GM18508 (cell line): ENCODE measurements at regions not wholly inside any gene's neighbourhood (a gene's known extent, or its start where the extent isn't known, plus 50 kb on each side); places are given as distances from the start of the nearest gene placed in this dataset.
A peak's percentile ranks its signal among the peaks of the same experiment; 100 is the strongest.

ENCODE experiments used
- ATAC-seq: cut with Tn5 transposase; IDR thresholded peaks from one replicate; pipeline ENCODE4 v1.9.1; 2021; ENCODE audit warnings: moderate number of reproducible peaks; ENCODE audit not compliant: insufficient read depth, unreplicated experiment

- no peak for ATAC-seq
These were observed 289.2 kb upstream of the PTGER4 start for GRCh38 chr5:40390281-40391149.

- no peak for ATAC-seq
These were observed 290.1 kb upstream of the PTGER4 start for GRCh38 chr5:40389591-40389990.

- peak; percentile 85 for ATAC-seq
These were observed 293.4 kb upstream of the PTGER4 start for GRCh38 chr5:40386289-40386688.

- ATAC-seq: no peak
These were observed 294.2 kb upstream of the PTGER4 start for GRCh38 chr5:40385544-40385943.

- no peak for ATAC-seq
These were observed 294.8 kb upstream of the PTGER4 start for GRCh38 chr5:40384782-40385390.

- peak; percentile 34 for ATAC-seq
These were observed 295.7 kb upstream of the PTGER4 start for GRCh38 chr5:40383749-40384651.

GRCh38 chr5:40381676-40382363 is 297.9 kb upstream of the PTGER4 start:
- ATAC-seq: no peak

- ATAC-seq: no peak
These were observed 298.7 kb upstream of the PTGER4 start for GRCh38 chr5:40381016-40381415.

- ATAC-seq: peak; percentile 31
These were observed 301.1 kb upstream of the PTGER4 start for GRCh38 chr5:40378396-40379177.

GRCh38 chr5:40376566-40376965 is 303.1 kb upstream of the PTGER4 start:
- peak; percentile 68 for ATAC-seq

- no peak for ATAC-seq
These were observed 304.9 kb upstream of the PTGER4 start for GRCh38 chr5:40374853-40375252.

GRCh38 chr5:40368200-40368599 is 311.5 kb upstream of the PTGER4 start:
- no peak for ATAC-seq

GRCh38 chr5:40367255-40367654 is 312.5 kb upstream of the PTGER4 start:
- no peak for ATAC-seq

GRCh38 chr5:40365342-40366330 is 314.1 kb upstream of the PTGER4 start:
- ATAC-seq: peak; percentile 72

- no peak for ATAC-seq
These were observed 315.3 kb upstream of the PTGER4 start for GRCh38 chr5:40364441-40364840.

GRCh38 chr5:40361378-40361777 is 318.3 kb upstream of the PTGER4 start:
- no peak for ATAC-seq

GRCh38 chr5:40360685-40361084 is 319.0 kb upstream of the PTGER4 start:
- no peak for ATAC-seq

GRCh38 chr5:40359832-40360231 is 319.9 kb upstream of the PTGER4 start:
- ATAC-seq: no peak
